ENCODE measurements at regions not wholly inside any gene's neighbourhood (a gene's known extent, or its start where the extent isn't known, plus 50 kb on each side); places are given as distances from the start of the nearest gene placed in this dataset.
A peak's percentile ranks its signal among the peaks of the same experiment; 100 is the strongest.
"Not testable (repeated sequence)": the region's sequence is repeated elsewhere in the genome, so short reads cannot be mapped to it uniquely, and the experiment has no call there.

GRCh38 chr7:98724591-98724990 is 107.5 kb downstream of the NPTX2 start:
- no peak for DNase-seq
- ATAC-seq, result no peak
- intact Hi-C loops (cut with DNase I), result no loop called here

- no peak for DNase-seq
- no peak for ATAC-seq
- intact Hi-C loops (cut with DNase I), result no loop called here
Measured at GRCh38 chr7:98727146-98727709, 110.1 kb downstream of the NPTX2 start.

GRCh38 chr7:98728555-98728954 is 111.5 kb downstream of the NPTX2 start:
- DNase-seq, result no peak
- intact Hi-C loops (cut with DNase I), result no loop called here
- no peak for ATAC-seq

GRCh38 chr7:98729121-98729520 is 112.0 kb downstream of the NPTX2 start:
- DNase-seq (no peak), ATAC-seq (no peak)
- intact Hi-C loops (cut with DNase I), result no loop called here

- DNase-seq, result no peak
- no peak for ATAC-seq
- intact Hi-C loops (cut with DNase I), result no loop called here
Measured at GRCh38 chr7:98730326-98730725, 113.2 kb downstream of the NPTX2 start.

GRCh38 chr7:98731651-98732050 is 114.6 kb downstream of the NPTX2 start:
- DNase-seq (no peak), ATAC-seq (no peak)
- intact Hi-C loops (cut with DNase I), result no loop called here

- intact Hi-C loops (cut with DNase I), result no loop called here
- no peak for DNase-seq
- ATAC-seq, result no peak
Measured at GRCh38 chr7:98733036-98733435, 116.0 kb downstream of the NPTX2 start.

- intact Hi-C loops (cut with DNase I), result no loop called here
- no peak for DNase-seq
- ATAC-seq, result no peak
Measured at GRCh38 chr7:98735801-98736200, 118.7 kb downstream of the NPTX2 start.

- intact Hi-C loops (cut with DNase I); DNase-seq; ATAC-seq: not testable (repeated sequence)
Measured at GRCh38 chr7:98736461-98736860, 119.4 kb downstream of the NPTX2 start.

- DNase-seq, result no peak
- ATAC-seq, result no peak
- intact Hi-C loops (cut with DNase I), result no loop called here
Measured at GRCh38 chr7:98737176-98737575, 120.1 kb downstream of the NPTX2 start.

- ATAC-seq (no peak), DNase-seq (no peak)
- intact Hi-C loops (cut with DNase I), result loop anchor here in 1 of 2 donors (10.0 kb wide), 1 partner anchor 446 kb away; no protein-coding TSS in a partner anchor
Measured at GRCh38 chr7:98740643-98741042, 123.6 kb downstream of the NPTX2 start.

GRCh38 chr7:98745722-98746318 is 124.0 kb downstream of the TMEM130 start:
- intact Hi-C loops (cut with DNase I), result loop anchor here (5.0 to 10.0 kb wide), 2 partner anchors 314 to 451 kb away; no protein-coding TSS in a partner anchor
- peak; percentile 47 for DNase-seq
- ATAC-seq, result no peak

GRCh38 chr7:98748090-98748489 is 121.7 kb downstream of the TMEM130 start:
- intact Hi-C loops (cut with DNase I), result loop anchor here (5.0 to 10.0 kb wide), 2 partner anchors 316 to 453 kb away; no protein-coding TSS in a partner anchor
- DNase-seq (no peak), ATAC-seq (no peak)

GRCh38 chr7:98753176-98753575 is 116.6 kb downstream of the TMEM130 start:
- DNase-seq (no peak), ATAC-seq (no peak)
- intact Hi-C loops (cut with DNase I), result no loop called here

GRCh38 chr7:98753989-98754479 is 115.8 kb downstream of the TMEM130 start:
- no peak for ATAC-seq

GRCh38 chr7:98755138-98755898 is 114.5 kb downstream of the TMEM130 start:
- DNase-seq, result no peak
- peak; percentile 63 to 77 for ATAC-seq
- intact Hi-C loops (cut with DNase I), result loop anchor here (2.0 to 5.0 kb wide), 2 partner anchors 82 to 85 kb away; no protein-coding TSS in a partner anchor

More at GRCh38 chr7:98753989-98754479, 115.8 kb downstream of the TMEM130 start:
- no peak for DNase-seq
- intact Hi-C loops (cut with DNase I), result loop anchor here in 1 of 2 donors (2.0 kb wide), 1 partner anchor 87 kb away; no protein-coding TSS in a partner anchor

- ATAC-seq, result no peak
- intact Hi-C loops (cut with DNase I), result loop anchor here in 1 of 2 donors (5.0 kb wide), 1 partner anchor 79 kb away; no protein-coding TSS in a partner anchor
- DNase-seq, result no peak
Measured at GRCh38 chr7:98758157-98758556, 111.7 kb downstream of the TMEM130 start.

GRCh38 chr7:98760201-98760651 is 109.6 kb downstream of the TMEM130 start:
- no peak for ATAC-seq
- intact Hi-C loops (cut with DNase I), result no loop called here
- no peak for DNase-seq

- intact Hi-C loops (cut with DNase I), result no loop called here
Measured at GRCh38 chr7:98761225-98761624, 108.6 kb downstream of the TMEM130 start.

GRCh38 chr7:98762620-98763019 is 107.2 kb downstream of the TMEM130 start:
- ATAC-seq, result no peak

More at GRCh38 chr7:98761225-98761624, 108.6 kb downstream of the TMEM130 start:
- DNase-seq (no peak), ATAC-seq (no peak)

More at GRCh38 chr7:98762620-98763019, 107.2 kb downstream of the TMEM130 start:
- intact Hi-C loops (cut with DNase I), result no loop called here
- no peak for DNase-seq

Data from left cardiac atrium (tissue), 4 donors.